SK-N-SH (cell line): ENCODE measurements at regions not wholly inside any gene's neighbourhood (a gene's known extent, or its start where the extent isn't known, plus 50 kb on each side); places are given as distances from the start of the nearest gene placed in this dataset.

ENCODE experiments used
- CTCF ChIA-PET: fragments of 300-600, 350-600 bp; formaldehyde crosslinking; extraction: SDS; loops from one replicate; lab custom pipeline; 2021; lab: Yijun Ruan, JAX
- POLR2A ChIA-PET: fragments of 350-600 bp; sonication (Branson Sonifier 250); formaldehyde crosslinking; extraction: SDS; loops from one replicate; lab custom pipeline; 2020; ENCODE audit warnings: antibody characterized with exemption, inconsistent platforms; lab: Yijun Ruan, JAX
- DNase-seq: peaks from one replicate; pipeline ENCODE4 v3.0.0; 2012
- H2AFZ ChIP-seq: fragments of 200-600 bp; sonication (generic); 2 replicates; pipeline ENCODE4 v1.8.1; 2016; ENCODE audit warnings: antibody characterized with exemption, mild to moderate bottlenecking, low read depth
- H3F3A ChIP-seq: fragments of 200-600 bp; sonication (generic); replicated peaks from 2 replicates; pipeline ENCODE3; 2016; ENCODE audit warnings: antibody characterized with exemption, mild to moderate bottlenecking; ENCODE audit not compliant: insufficient read depth
- H3K27ac ChIP-seq, 2 experiments: fragments of 200-500 bp in 1 of 2; fragments of 200-600 bp in 1 of 2; sonication (Bioruptor generic) in 1 of 2; sonication (generic), shearing (Covaris generic) in 1 of 2; 2 replicates each; pipeline versions ENCODE4 v1.5.1 to v1.6.1; 2014 to 2016; ENCODE audit warnings: low read depth in 2 of 2, inconsistent platforms in 1 of 2, low read length in 1 of 2, mild to moderate bottlenecking in 1 of 2, mixed read lengths in 1 of 2
- H3K27me3 ChIP-seq: fragments of 200-600 bp; sonication (generic), shearing (Covaris generic); 2 replicates; pipeline ENCODE4 v1.6.1; 2016; ENCODE audit warnings: mixed run types; ENCODE audit not compliant: insufficient read depth
- H3K36me3 ChIP-seq, 2 experiments: fragments of 200-500 bp in 1 of 2; fragments of 200-600 bp in 1 of 2; sonication (Bioruptor generic) in 1 of 2; sonication (generic) in 1 of 2; replicated peaks in 1 of 2; 2 replicates each; pipeline versions ENCODE3 to v1.5.1; 2014 to 2016; ENCODE audit warnings: low read length in 1 of 2, mild to moderate bottlenecking in 1 of 2; ENCODE audit not compliant: insufficient read depth in 2 of 2, control insufficient read depth in 1 of 2
- H3K4me1 ChIP-seq, 2 experiments: fragments of 200-500 bp in 1 of 2; fragments of 200-600 bp in 1 of 2; sonication (Bioruptor generic) in 1 of 2; sonication (generic), shearing (Covaris generic) in 1 of 2; 2 replicates each; pipeline versions ENCODE4 v1.5.1 to v1.6.1; 2014 to 2016; ENCODE audit warnings: low read depth in 1 of 2, low read length in 1 of 2, mixed run types in 1 of 2; ENCODE audit not compliant: insufficient read depth in 2 of 2, control insufficient read depth in 1 of 2
- H3K4me2 ChIP-seq: fragments of 200-600 bp; sonication (generic), shearing (Covaris generic); 2 replicates; pipeline ENCODE4 v1.6.1; 2017; ENCODE audit warnings: mixed run types
- H3K4me3 ChIP-seq, 2 experiments: fragments of 200-500 bp in 1 of 2; fragments of 200-600 bp in 1 of 2; sonication (Bioruptor generic) in 1 of 2; sonication (generic), shearing (Covaris generic) in 1 of 2; 2 replicates each; pipeline versions ENCODE4 v1.5.1 to v1.8.1; 2014 to 2016; ENCODE audit warnings: low read depth in 2 of 2, inconsistent platforms in 1 of 2, low read length in 1 of 2, mild to moderate bottlenecking in 1 of 2, mixed read lengths in 1 of 2, moderate library complexity in 1 of 2
- H3K79me2 ChIP-seq: fragments of 200-600 bp; sonication (generic); 2 replicates; pipeline ENCODE4 v1.8.1; 2017; ENCODE audit warnings: mild to moderate bottlenecking; ENCODE audit not compliant: insufficient read depth
- H3K9ac ChIP-seq: fragments of 200-600 bp; sonication (generic); 2 replicates; pipeline ENCODE4 v1.6.1; 2017; ENCODE audit warnings: mixed run types
- H3K9me2 ChIP-seq: fragments of 200-600 bp; sonication (generic); 2 replicates; pipeline ENCODE4 v1.6.1; 2017; ENCODE audit warnings: mixed run types
- H3K9me3 ChIP-seq: fragments of 200-600 bp; sonication (generic); 2 replicates; pipeline ENCODE4 v1.6.1; 2017; ENCODE audit warnings: mixed run types, mild to moderate bottlenecking, moderate library complexity
- H4K20me1 ChIP-seq: fragments of 200-600 bp; sonication (generic); 2 replicates; pipeline ENCODE4 v1.6.1; 2017; ENCODE audit warnings: mild to moderate bottlenecking, mixed run types; ENCODE audit not compliant: insufficient read depth
- CHD2 ChIP-seq: fragments of 150-350 bp; IDR thresholded peaks from 2 replicates; pipeline ENCODE4 v1.6.1; 2018; ENCODE audit warnings: low read length; ENCODE audit not compliant: partially characterized antibody
- CTCF ChIP-seq: fragments of 200-600 bp; sonication (generic); IDR thresholded peaks from 2 replicates; pipeline ENCODE4 v1.6.1; 2017; ENCODE audit warnings: antibody characterized with exemption, mild to moderate bottlenecking, moderate library complexity
- ELF1 ChIP-seq: IDR thresholded peaks from 2 replicates; pipeline ENCODE4 v1.4.0; 2012
- FOSL2 ChIP-seq: IDR thresholded peaks from 2 replicates; pipeline ENCODE4 v1.4.0; 2012; ENCODE audit warnings: low read depth, mild to moderate bottlenecking, moderate library complexity, borderline replicate concordance
- JUND ChIP-seq: IDR thresholded peaks from 2 replicates; pipeline ENCODE4 v1.4.0; 2012
- MEF2A ChIP-seq: IDR thresholded peaks from 2 replicates; pipeline ENCODE4 v1.4.0; 2012; ENCODE audit warnings: low read depth, borderline replicate concordance
- MXI1 ChIP-seq: IDR thresholded peaks from 2 replicates; pipeline ENCODE4 v1.6.1; 2012; ENCODE audit warnings: mild to moderate bottlenecking, low read depth, low read length, improper control_type of control experiment
- NFIC ChIP-seq: IDR thresholded peaks from 2 replicates; pipeline ENCODE4 v1.4.0; 2012; ENCODE audit warnings: borderline replicate concordance
- NRF1 ChIP-seq: IDR thresholded peaks from 2 replicates; pipeline ENCODE4 v1.6.1; 2012; ENCODE audit warnings: low read depth, mild to moderate bottlenecking, low read length
- PBX3 ChIP-seq: IDR thresholded peaks from 2 replicates; pipeline ENCODE4; 2012
- RAD21 ChIP-seq: IDR thresholded peaks from 2 replicates; pipeline ENCODE4 v1.6.1; 2012; ENCODE audit warnings: mild to moderate bottlenecking, low read length
- RCOR1 ChIP-seq: fragments of 150-350 bp; IDR thresholded peaks from 2 replicates; pipeline ENCODE4 v1.6.1; 2017; ENCODE audit warnings: antibody characterized with exemption, low read length
- REST ChIP-seq: IDR thresholded peaks from 2 replicates; pipeline ENCODE4 v1.6.1; 2012; ENCODE audit warnings: mild to moderate bottlenecking, low read depth, low read length, moderate library complexity
- TAF1 ChIP-seq: IDR thresholded peaks from 2 replicates; pipeline ENCODE4 v1.6.1; 2012; ENCODE audit warnings: low read depth, mild to moderate bottlenecking, low read length, moderate library complexity, borderline replicate concordance
- TCF12 ChIP-seq: IDR thresholded peaks from 2 replicates; pipeline ENCODE4 v1.4.0; 2012
- TEAD4 ChIP-seq: IDR thresholded peaks from 2 replicates; pipeline ENCODE4 v1.4.0; 2012; ENCODE audit warnings: mild to moderate bottlenecking, borderline replicate concordance; ENCODE audit not compliant: insufficient read depth
- USF1 ChIP-seq: IDR thresholded peaks from 2 replicates; pipeline ENCODE4 v1.4.0; 2012; ENCODE audit warnings: low read depth, borderline replicate concordance
- YY1 ChIP-seq: IDR thresholded peaks from 2 replicates; pipeline ENCODE4 v1.4.0; 2012; ENCODE audit warnings: low read depth, mild to moderate bottlenecking
- WGBS: methylation state at CpG from one replicate; pipeline ENCODE4 v1.1.6; 2017; ENCODE audit warnings: low lambda C conversion rate; 5-methylcytosine and 5-hydroxymethylcytosine counted together

GRCh38 chr18:56505293-56505692, 133.1 kb downstream of the TXNL1 start:
- ChIA-PET CTCF (no interaction called here), POLR2A (no interaction called here)
- no peaks in the 10 kb centered on the region for H3K9me3 ChIP-seq
- 74% methylated on average over 3 of the region's 3 CpGs for WGBS
- H3F3A ChIP-seq: no peaks in the 10 kb centered on the region
- no peak for DNase-seq
- no peak for TF ChIP-seq MEF2A
- TF ChIP-seq RCOR1: no peak
- TF ChIP-seq YY1: no peak
- TF ChIP-seq FOSL2: no peak
- TF ChIP-seq CTCF: no peak
- TF ChIP-seq PBX3: no peak
- no peak for TF ChIP-seq MXI1
- TF ChIP-seq NFIC: no peak
- no peak for TF ChIP-seq TEAD4
- no peak for TF ChIP-seq JUND
- TF ChIP-seq TAF1: no peak
- no peak for TF ChIP-seq CHD2
- TF ChIP-seq RAD21: no peak
- TF ChIP-seq ELF1: no peak
- no peak for TF ChIP-seq USF1
- no peak for TF ChIP-seq NRF1
- no peak for TF ChIP-seq TCF12
- TF ChIP-seq REST: no peak
- H3K27ac ChIP-seq: no peak overlapping the region
- no peaks in the 10 kb centered on the region for H3K79me2 ChIP-seq
- H3K27me3 ChIP-seq: no peaks in the 10 kb centered on the region
- H3K36me3 ChIP-seq: no peaks in the 10 kb centered on the region
- no peak overlapping the region for H3K9ac ChIP-seq
- no peaks in the 10 kb centered on the region for H3K9me2 ChIP-seq
- no peak overlapping the region for H3K4me3 ChIP-seq
- H3K4me2 ChIP-seq: no peak overlapping the region
- H4K20me1 ChIP-seq: no peaks in the 10 kb centered on the region
- no peak overlapping the region for H2AFZ ChIP-seq
- H3K4me1 ChIP-seq: no peaks in the 10 kb centered on the region
